Endothelial cell of umbilical vein (primary cell): ENCODE measurements at regions not wholly inside any gene's neighbourhood (a gene's known extent, or its start where the extent isn't known, plus 50 kb on each side); places are given as distances from the start of the nearest gene placed in this dataset.

Experiments used
- BruUV-seq: library from RNA; stranded (reverse); fragments of 400-500 nt; replicated peaks from 2 replicates; lab custom pipeline; 2021; lab: Mats Ljungman, UMichigan
- CTCF ChIA-PET: fragments of 300-600, 350-600 bp; sonication (Branson Sonifier 250); formaldehyde crosslinking; loops from one replicate; lab custom pipeline; 2021; ENCODE audit warnings: antibody characterized with exemption, inconsistent platforms; lab: Charles Lee
- POLR2A ChIA-PET: fragments of 300-600, 350-600 bp; sonication (Branson Sonifier 250); formaldehyde crosslinking; loops from one replicate; lab custom pipeline; 2021; ENCODE audit warnings: antibody characterized with exemption, inconsistent platforms; lab: Charles Lee
- DNase-seq: peaks from one replicate; pipeline ENCODE4 v3.0.0-alpha.2; 2011; ENCODE audit warnings: low read depth, low spot score
- FAIRE-seq: peaks from 2 replicates; lab custom pipeline; 2011; peaks lifted over from hg19 to GRCh38; lab: Jason Lieb, UNC
- H2AFZ ChIP-seq: 2 replicates; pipeline ENCODE4 v1.6.0; 2012; ENCODE audit warnings: low read depth, low read length, control low read depth, inconsistent platforms
- H3K27ac ChIP-seq: 2 replicates; pipeline ENCODE4 v1.5.1; 2011; ENCODE audit warnings: low read depth, mild to moderate bottlenecking, control low read depth, low read length, moderate library complexity; ENCODE audit not compliant: insufficient read depth
- H3K27me3 ChIP-seq, 2 experiments: 2 replicates each; pipeline versions ENCODE4 v1.6.0 to v1.6.1; 2011; ENCODE audit warnings: low read length in 2 of 2, mixed read lengths in 1 of 2; ENCODE audit not compliant: control insufficient read depth in 2 of 2, insufficient read depth in 2 of 2
- H3K36me3 ChIP-seq, 2 experiments: 2 replicates in 1 of 2; 3 replicates in 1 of 2; pipeline ENCODE4 v1.5.1; 2011; ENCODE audit warnings: low read length in 2 of 2, mild to moderate bottlenecking in 1 of 2, moderate library complexity in 1 of 2; ENCODE audit not compliant: control insufficient read depth in 2 of 2, insufficient read depth in 2 of 2; ENCODE audit errors: extremely low read depth in 1 of 2
- H3K4me1 ChIP-seq: 3 replicates; pipeline ENCODE4 v1.5.1; 2011; ENCODE audit warnings: mild to moderate bottlenecking, low read length; ENCODE audit not compliant: control insufficient read depth, insufficient read depth; ENCODE audit errors: extremely low read depth
- H3K4me2 ChIP-seq: 2 replicates; pipeline ENCODE4 v1.6.1; 2011; ENCODE audit warnings: low read length, control low read depth, mixed read lengths; ENCODE audit not compliant: insufficient read depth
- H3K4me3 ChIP-seq, 3 experiments: fragments of 200-600 bp in 1 of 3; sonication (generic), shearing (Covaris generic) in 1 of 3; replicated peaks in 1 of 3; 2 replicates each; pipeline ENCODE4 v1.5.1; 2011 to 2016; ENCODE audit warnings: control low read depth in 3 of 3, low read length in 3 of 3, mild to moderate bottlenecking in 2 of 3, inconsistent platforms in 1 of 3, low read depth in 1 of 3, moderate library complexity in 1 of 3; ENCODE audit not compliant: insufficient read depth in 1 of 3
- H3K79me2 ChIP-seq: 2 replicates; pipeline ENCODE4 v1.6.0; 2012; ENCODE audit warnings: low read length, inconsistent platforms; ENCODE audit not compliant: control insufficient read depth, insufficient read depth
- H3K9ac ChIP-seq: replicated peaks from 2 replicates; pipeline ENCODE3; 2011; ENCODE audit warnings: low read length, control low read depth; ENCODE audit not compliant: insufficient read depth; ENCODE audit errors: extremely low read depth
- H3K9me1 ChIP-seq: replicated peaks from 3 replicates; pipeline ENCODE4 v1.6.0; 2011; ENCODE audit warnings: mild to moderate bottlenecking, low read length; ENCODE audit not compliant: control insufficient read depth, insufficient read depth; ENCODE audit errors: extremely low read depth
- H3K9me3 ChIP-seq: replicated peaks from 2 replicates; pipeline ENCODE4 v1.5.1; 2012; ENCODE audit warnings: low read length, inconsistent platforms; ENCODE audit not compliant: control insufficient read depth, insufficient read depth
- H4K20me1 ChIP-seq: replicated peaks from 2 replicates; pipeline ENCODE3; 2011; ENCODE audit warnings: mild to moderate bottlenecking, low read length; ENCODE audit not compliant: control insufficient read depth, insufficient read depth; ENCODE audit errors: extremely low read depth
- CTCF ChIP-seq, 2 donors: IDR thresholded peaks; 1 replicate in 1 of 2; 2 replicates in 1 of 2; pipeline ENCODE4 v1.5.1; 2011; ENCODE audit warnings: low read length in 2 of 2, mild to moderate bottlenecking in 2 of 2, moderate library complexity in 2 of 2, control low read depth in 1 of 2, inconsistent platforms in 1 of 2, low read depth in 1 of 2; ENCODE audit not compliant: insufficient read depth in 1 of 2; ENCODE audit errors: extremely low read depth in 1 of 2
- JUN ChIP-seq: IDR thresholded peaks from 2 replicates; pipeline ENCODE4 v1.6.1; 2011; ENCODE audit warnings: borderline replicate concordance, low read depth; ENCODE audit not compliant: insufficient read length, insufficient read depth
- MYC ChIP-seq: IDR thresholded peaks from one replicate; pipeline ENCODE4 v1.6.1; 2011; ENCODE audit warnings: mild to moderate bottlenecking, low read depth, low read length
- POLR2AphosphoS5 ChIP-seq: IDR thresholded peaks from 2 replicates; pipeline ENCODE4 v1.6.1; 2012; ENCODE audit warnings: low read depth, mild to moderate bottlenecking, control low read depth, low read length, moderate library complexity; ENCODE audit not compliant: insufficient read depth
- dilution Hi-C: fragments of 300-500 bp; cut with MboI; formaldehyde crosslinking; loops from one replicate; pipeline ENCODE4 v1.15.0; 2019; ENCODE audit warnings: low sequenced_read_pairs; ENCODE audit not compliant: extremely low pct_ligation_motif_present
- intact Hi-C: fragments of 100-400 bp; cut with micrococcal nuclease; formaldehyde crosslinking; loops from one replicate; pipeline ENCODE4 v1.10.0; 2022
- TF ChIP-seq, protein P1 (sequence below): IDR thresholded peaks from 2 replicates; pipeline ENCODE4 v1.6.1; 2011; ENCODE audit not compliant: insufficient read depth, insufficient read length

GRCh38 chr15:87348746-87349145, 907.8 kb downstream of the NTRK3 start:
- DNase-seq: no peak
- intact Hi-C loops (no loop called here), dilution Hi-C loops (no loop called here)
- POLR2A ChIA-PET: no interaction called here
- no peak overlapping the region for H2AFZ ChIP-seq
- no peak overlapping the region for H3K4me2 ChIP-seq
- no peak overlapping the region for H3K4me3 ChIP-seq
- TF ChIP-seq POLR2AphosphoS5: no peak
- TF ChIP-seq, protein P1, sequence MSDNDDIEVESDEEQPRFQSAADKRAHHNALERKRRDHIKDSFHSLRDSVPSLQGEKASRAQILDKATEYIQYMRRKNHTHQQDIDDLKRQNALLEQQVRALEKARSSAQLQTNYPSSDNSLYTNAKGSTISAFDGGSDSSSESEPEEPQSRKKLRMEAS: no peak
- TF ChIP-seq CTCF (IDR thresholded peaks at IDR 0.05; ENCODE audit: extremely low read depth in 1 of 2, insufficient read depth in 1 of 2, low read depth in 1 of 2, low read length in 2 of 2): no peak
- no peak for TF ChIP-seq MYC
- TF ChIP-seq JUN: no peak
- no peak for FAIRE-seq
- no peaks in the 10 kb centered on the region for H3K36me3 ChIP-seq
- H4K20me1 ChIP-seq: no peaks in the 10 kb centered on the region
- H3K9me3 ChIP-seq: peaks cover 5% of the 10 kb centered on the region
- CTCF ChIA-PET: no interaction called here
- no peak overlapping the region for H3K27ac ChIP-seq
- no TSS peak for BruUV-seq
- H3K9me1 ChIP-seq: no peaks in the 10 kb centered on the region
- no peaks in the 10 kb centered on the region for H3K4me1 ChIP-seq
- no peaks in the 10 kb centered on the region for H3K27me3 ChIP-seq
- no peaks in the 10 kb centered on the region for H3K79me2 ChIP-seq
- no peak overlapping the region for H3K9ac ChIP-seq
